Brain microvascular endothelial cell (primary cell): ENCODE measurements at regions not wholly inside any gene's neighbourhood (a gene's known extent, or its start where the extent isn't known, plus 50 kb on each side); places are given as distances from the start of the nearest gene placed in this dataset.

Source experiments
- DNase-seq: peaks from one replicate; pipeline ENCODE4 v3.0.0-alpha.2; 2020
- H3K27ac ChIP-seq: fragments of 250-450 bp; sonication (Bioruptor Pico); 2 replicates; pipeline ENCODE4 v1.5.1; 2020; ENCODE audit warnings: mild to moderate bottlenecking, moderate library complexity
- H3K27me3 ChIP-seq: fragments of 250-450 bp; sonication (Bioruptor Pico); replicated peaks from 2 replicates; pipeline ENCODE4 v1.5.1; 2020; ENCODE audit warnings: mild to moderate bottlenecking
- H3K36me3 ChIP-seq: fragments of 250-450 bp; sonication (Bioruptor Pico); replicated peaks from 2 replicates; pipeline ENCODE4 v1.5.1; 2020; ENCODE audit warnings: mild to moderate bottlenecking
- H3K4me3 ChIP-seq: 2 replicates; pipeline ENCODE4 v1.5.1; 2011; ENCODE audit warnings: low read depth, mild to moderate bottlenecking, control low read depth, low read length, moderate library complexity
- CTCF ChIP-seq: IDR thresholded peaks from 2 replicates; pipeline ENCODE4 v1.5.1; 2011; ENCODE audit warnings: low read depth, mild to moderate bottlenecking, moderate library complexity, low read length, control low read depth, inconsistent platforms; ENCODE audit errors: missing control alignments
- in situ Hi-C: cut with HindIII; loops from 2 replicates; pipeline ENCODE4 v1.10.0; 2017; ENCODE audit warnings: low sequenced_read_pairs, low pct_ligation_motif_present

DNA sequence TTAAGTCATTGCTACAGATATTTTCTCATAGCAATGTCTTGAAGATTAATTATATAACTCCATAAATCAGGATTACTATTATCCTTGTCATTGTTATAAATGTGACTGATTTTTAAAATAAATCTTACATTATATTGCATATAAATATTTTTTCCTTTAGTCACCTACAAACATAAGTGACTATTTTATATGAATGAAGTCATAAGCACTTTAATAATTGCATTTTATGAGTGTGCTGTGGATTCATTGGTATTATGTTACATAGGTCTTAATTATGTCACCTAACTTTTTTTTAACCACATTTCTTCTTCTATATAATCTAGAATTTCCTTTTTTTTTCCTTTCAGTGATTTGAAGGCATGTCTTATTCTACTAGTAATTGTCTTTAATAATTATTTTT, 1191.2 kb downstream of the NSUN3 start:
- DNase-seq: no peak
- no peak for TF ChIP-seq CTCF
- Histone ChIP-seq H3K4me3 (no peak overlapping the region), H3K27me3 (no peaks in the 10 kb centered on the region), H3K27ac (no peak overlapping the region), H3K36me3 (no peaks in the 10 kb centered on the region)
- in situ Hi-C loops: no loop called here

GRCh38 chr3:95254758-95255157, 1191.9 kb downstream of the NSUN3 start:
- Histone ChIP-seq H3K27me3 (no peaks in the 10 kb centered on the region), H3K4me3 (no peak overlapping the region), H3K36me3 (no peaks in the 10 kb centered on the region), H3K27ac (no peak overlapping the region)
- in situ Hi-C loops: no loop called here
- DNase-seq: no peak
- TF ChIP-seq CTCF: no peak

DNA sequence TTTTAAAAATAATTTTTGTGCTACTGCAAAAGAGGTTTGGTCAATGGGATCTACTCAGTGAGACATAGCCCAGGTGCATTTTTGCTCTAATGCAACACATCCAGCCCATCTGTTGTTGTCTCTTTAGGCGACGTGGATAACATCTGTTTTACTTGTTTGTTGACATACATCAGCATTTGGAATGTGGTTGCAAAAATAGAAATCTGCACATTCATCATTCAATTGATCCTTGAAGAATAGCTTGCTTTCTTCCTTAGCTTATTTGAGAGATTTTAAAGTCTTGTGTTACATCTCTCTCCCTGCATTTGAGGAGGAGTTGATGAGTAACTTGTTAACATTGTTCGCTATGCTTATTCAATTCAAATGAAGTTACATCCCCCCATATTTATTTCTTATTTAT, 1202.3 kb downstream of the NSUN3 start:
- TF ChIP-seq CTCF: no peak
- Histone ChIP-seq H3K36me3 (no peaks in the 10 kb centered on the region), H3K27me3 (no peaks in the 10 kb centered on the region), H3K4me3 (no peak overlapping the region), H3K27ac (no peak overlapping the region)
- DNase-seq: no peak
- in situ Hi-C loops: no loop called here

GRCh38 chr3:95271395-95271794, 1208.5 kb downstream of the NSUN3 start:
- H3K36me3 ChIP-seq: no peaks in the 10 kb centered on the region
- H3K27me3 ChIP-seq: no peaks in the 10 kb centered on the region
- in situ Hi-C loops: no loop called here
- no peak overlapping the region for H3K27ac ChIP-seq
- no peak for TF ChIP-seq CTCF
- H3K4me3 ChIP-seq: no peak overlapping the region
- no peak for DNase-seq

DNA sequence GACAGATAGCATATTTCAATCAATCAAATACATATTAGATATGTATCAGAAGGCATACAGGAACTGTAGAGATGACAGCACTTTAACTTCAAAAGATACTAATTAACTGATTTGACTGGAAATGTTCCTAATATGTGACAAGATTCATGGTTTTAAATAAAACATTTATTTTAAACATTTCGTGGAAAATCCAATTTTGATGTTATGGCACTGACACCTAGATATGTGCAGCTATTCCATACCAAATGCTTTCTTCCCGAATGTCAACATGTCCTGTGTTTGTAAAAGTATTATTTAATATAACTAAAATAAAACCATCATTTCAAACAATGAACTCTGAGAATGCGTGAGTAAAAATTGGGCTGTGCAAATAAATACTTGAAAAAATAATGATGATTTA, 1209.3 kb downstream of the NSUN3 start:
- no peak for TF ChIP-seq CTCF

DNA sequence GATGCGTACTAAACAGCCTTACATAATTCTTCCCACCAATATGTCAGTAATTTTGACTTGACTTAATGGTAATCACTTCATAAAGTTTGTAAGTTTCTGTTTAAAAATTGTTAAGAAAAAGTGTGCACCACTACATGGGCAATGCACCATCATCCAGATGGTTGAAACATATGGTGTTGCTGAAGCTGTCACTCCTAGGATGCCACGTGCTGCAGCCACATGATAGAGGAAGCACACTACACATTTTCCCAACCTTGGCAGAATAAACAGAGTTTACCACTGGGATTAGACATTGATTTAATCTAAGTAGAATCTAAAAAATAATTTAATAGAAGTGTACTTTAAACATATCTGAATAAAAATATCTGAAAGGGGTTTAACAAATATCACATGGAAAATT, 1209.9 kb downstream of the NSUN3 start:
- H3K36me3 ChIP-seq: no peaks in the 10 kb centered on the region
- in situ Hi-C loops: no loop called here
- no peak for TF ChIP-seq CTCF
- no peak overlapping the region for H3K4me3 ChIP-seq
- no peaks in the 10 kb centered on the region for H3K27me3 ChIP-seq
- DNase-seq: no peak
- H3K27ac ChIP-seq: no peak overlapping the region

More for the DNA sequence above, 1209.3 kb downstream of the NSUN3 start:
- H3K36me3 ChIP-seq: no peaks in the 10 kb centered on the region
- no peak for DNase-seq
- H3K27ac ChIP-seq: no peak overlapping the region
- no peak overlapping the region for H3K4me3 ChIP-seq
- no peaks in the 10 kb centered on the region for H3K27me3 ChIP-seq
- in situ Hi-C loops: no loop called here
